ENCODE measurements at regions not wholly inside any gene's neighbourhood (a gene's known extent, or its start where the extent isn't known, plus 50 kb on each side); places are given as distances from the start of the nearest gene placed in this dataset.

GRCh38 chr5:73346878-73347408 is 101.6 kb downstream of the FOXD1 start:
- no peak for FAIRE-seq
- no peak for DNase-seq (ENCODE audit: extremely low spot score, insufficient read length, low read depth)

DNA sequence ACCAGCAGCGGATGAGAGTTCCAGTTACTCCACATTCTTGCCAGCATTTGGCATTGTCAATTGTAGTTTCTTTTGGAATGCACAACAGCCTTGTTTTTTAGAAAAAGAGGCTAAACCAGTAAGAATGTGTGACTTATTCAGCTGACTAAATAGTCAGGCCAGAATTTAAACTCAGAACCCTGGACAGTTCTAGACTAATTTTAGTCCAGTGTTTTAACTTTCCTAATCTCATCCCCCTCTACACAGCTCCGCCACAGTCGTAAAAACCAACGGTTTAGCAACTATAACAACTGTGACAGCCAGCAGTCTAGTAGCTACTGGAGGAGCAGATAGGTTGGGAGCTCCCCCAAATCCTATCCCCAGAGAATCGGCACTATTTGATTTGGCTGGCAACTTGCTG is 103.7 kb downstream of the FOXD1 start:
- no peak for FAIRE-seq
- no peak for DNase-seq (ENCODE audit: extremely low spot score, insufficient read length, low read depth)

- DNase-seq (ENCODE audit: extremely low spot score, insufficient read length, low read depth) = no peak
- FAIRE-seq = no peak
Observed at GRCh38 chr5:73339711-73340110, 108.9 kb downstream of the FOXD1 start.

DNA sequence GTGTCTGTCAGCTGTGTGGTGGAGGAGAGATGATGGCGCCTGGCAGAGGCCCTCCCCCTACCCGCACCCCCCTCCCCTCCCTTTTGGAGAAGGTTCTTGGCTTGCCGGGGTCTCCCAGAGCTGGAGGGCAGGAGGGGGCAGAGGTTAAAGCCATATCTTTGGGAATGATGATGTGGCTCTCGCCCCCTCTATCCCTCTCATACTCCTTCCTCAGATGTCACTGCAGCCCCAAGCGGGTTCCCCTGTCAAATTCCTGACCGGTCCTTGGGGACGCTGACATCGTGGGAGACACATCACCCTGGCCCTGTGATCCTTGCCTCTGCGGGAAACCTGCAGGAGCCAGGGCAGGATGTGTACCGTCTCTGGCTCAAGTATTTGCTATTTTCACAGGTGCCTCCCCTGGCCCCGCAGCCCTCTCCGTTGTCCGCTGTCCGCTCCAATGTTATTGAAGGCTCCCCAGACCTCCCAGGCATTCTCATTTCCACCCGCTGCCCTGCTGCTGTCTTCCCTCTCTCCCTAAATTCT is 109.5 kb downstream of the FOXD1 start:
- no peak for FAIRE-seq
- DNase-seq (ENCODE audit: extremely low spot score, insufficient read length, low read depth) = no peak

- DNase-seq (ENCODE audit: extremely low spot score, insufficient read length, low read depth) (no peak), FAIRE-seq (no peak)
Observed at GRCh38 chr5:73338256-73339050, 110.1 kb downstream of the FOXD1 start.

GRCh38 chr5:73337586-73338255 is 110.9 kb downstream of the FOXD1 start:
- DNase-seq (ENCODE audit: extremely low spot score, insufficient read length, low read depth) (no peak), FAIRE-seq (no peak)

- FAIRE-seq (no peak), DNase-seq (ENCODE audit: extremely low spot score, insufficient read length, low read depth) (no peak)
Observed at GRCh38 chr5:73336366-73336765, 112.2 kb downstream of the FOXD1 start.

GRCh38 chr5:73333944-73334703 is 114.5 kb downstream of the FOXD1 start:
- DNase-seq (ENCODE audit: extremely low spot score, insufficient read length, low read depth) (no peak), FAIRE-seq (no peak)

- DNase-seq (ENCODE audit: extremely low spot score, insufficient read length, low read depth) = no peak
- no peak for FAIRE-seq
Observed at GRCh38 chr5:73330613-73331012, 118.0 kb downstream of the FOXD1 start.

DNA sequence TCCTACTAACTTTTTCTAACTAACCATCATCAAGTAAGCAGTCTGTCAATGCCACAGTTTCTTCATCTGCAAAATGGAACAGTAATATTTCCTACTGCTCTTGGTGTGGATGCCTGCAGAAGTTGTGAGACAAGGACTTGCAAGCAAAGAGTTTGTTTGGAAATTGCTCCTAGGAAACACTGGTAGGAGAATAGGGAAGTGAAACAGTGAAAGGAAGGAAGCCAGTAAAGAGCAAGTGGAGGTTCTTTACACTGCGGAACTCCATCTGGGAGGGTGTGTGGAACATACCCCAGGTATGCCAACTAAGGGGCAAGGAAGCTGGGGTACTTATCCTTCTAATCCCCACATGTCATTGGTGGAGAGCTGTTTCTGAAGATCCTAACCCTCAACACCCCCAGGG is 119.9 kb downstream of the FOXD1 start:
- FAIRE-seq = no peak
- no peak for DNase-seq (ENCODE audit: extremely low spot score, insufficient read length, low read depth)

DNA sequence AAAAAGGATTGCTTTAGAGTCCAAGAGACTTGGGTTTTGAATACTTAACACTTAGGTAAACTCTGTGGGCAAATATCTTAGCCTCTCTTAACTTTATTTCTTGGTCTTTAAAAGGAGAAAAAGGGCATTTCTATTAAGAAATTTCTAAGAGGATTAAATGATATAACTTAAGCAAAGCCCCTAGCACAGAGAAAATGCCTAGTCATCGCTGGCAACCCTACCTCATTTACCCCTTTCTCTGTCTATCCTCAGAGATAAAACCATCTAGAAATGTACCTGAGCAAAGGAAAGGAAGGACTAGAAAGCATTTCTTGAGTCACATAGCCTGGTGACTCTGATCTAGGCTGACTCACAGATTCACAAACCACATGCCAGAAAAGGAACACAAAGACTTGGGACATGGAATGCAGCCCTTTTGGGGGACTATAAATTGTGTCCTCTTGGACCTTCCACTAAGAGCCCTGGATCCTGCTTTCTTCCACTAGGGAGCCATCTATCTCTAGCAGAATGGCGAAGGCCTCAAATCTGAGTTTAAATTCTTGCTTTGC is 120.6 kb downstream of the FOXD1 start:
- FAIRE-seq (no peak), DNase-seq (ENCODE audit: extremely low spot score, insufficient read length, low read depth) (no peak)

DNA sequence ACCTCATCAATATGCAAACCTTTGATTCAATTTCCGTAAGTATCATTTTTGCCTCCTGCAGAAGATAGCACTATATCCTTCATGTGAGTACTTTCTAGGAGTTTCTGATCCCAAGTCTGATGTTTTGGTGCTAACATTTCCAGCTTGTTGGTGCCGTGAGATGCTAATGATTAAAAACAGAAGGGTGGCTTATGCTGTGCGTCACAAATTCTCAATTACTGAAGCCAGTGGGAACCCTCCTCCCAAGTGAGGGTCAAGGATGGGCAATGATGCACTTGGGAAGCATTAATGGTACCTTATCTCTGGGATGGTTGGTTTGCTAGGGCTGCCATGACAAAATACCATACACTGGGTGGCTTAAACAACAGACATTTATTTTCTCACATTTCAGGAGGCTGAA is 123.0 kb downstream of the FOXD1 start:
- FAIRE-seq = no peak

GRCh38 chr5:73323466-73323865 is 125.1 kb downstream of the FOXD1 start:
- no peak for DNase-seq (ENCODE audit: extremely low spot score, insufficient read length, low read depth)
- FAIRE-seq = no peak

More for the DNA sequence above, 123.0 kb downstream of the FOXD1 start:
- no peak for DNase-seq (ENCODE audit: extremely low spot score, insufficient read length, low read depth)

DNA sequence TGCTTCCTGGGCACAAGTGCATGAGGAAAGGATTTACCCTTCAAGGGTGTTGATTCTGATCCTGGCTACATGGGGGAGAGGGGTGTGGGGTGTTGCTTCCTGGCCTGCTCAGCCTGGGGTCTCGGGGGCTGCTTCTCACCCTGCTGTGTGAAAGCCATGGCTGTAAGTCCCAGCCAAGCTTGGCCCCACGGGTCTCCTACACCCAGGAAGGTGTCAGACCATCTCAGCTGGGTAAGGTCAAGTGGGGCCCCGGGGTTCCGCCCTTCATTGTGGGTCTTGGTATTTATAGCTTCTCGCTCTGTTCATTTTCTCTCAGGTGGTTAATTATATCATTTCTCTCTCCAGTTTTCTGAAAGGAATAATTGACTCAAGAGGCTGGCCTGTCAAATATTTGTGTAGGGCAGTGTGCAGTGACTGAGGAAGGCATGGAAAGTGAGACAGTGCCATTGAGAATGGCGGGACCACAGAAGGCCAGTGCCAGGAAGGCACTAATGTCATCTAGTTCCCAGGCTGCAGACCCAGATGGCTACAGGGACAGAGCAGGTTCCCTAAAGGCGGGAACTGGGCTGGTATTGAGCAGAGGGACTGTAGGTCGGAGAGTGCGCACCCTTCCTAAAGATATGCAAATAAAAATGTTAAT is 126.0 kb downstream of the FOXD1 start:
- no peak for DNase-seq (ENCODE audit: extremely low spot score, insufficient read length, low read depth)
- FAIRE-seq = no peak

GRCh38 chr5:73321757-73322436 is 126.7 kb downstream of the FOXD1 start:
- FAIRE-seq = no peak
- DNase-seq (ENCODE audit: extremely low spot score, insufficient read length, low read depth) = no peak

DNA sequence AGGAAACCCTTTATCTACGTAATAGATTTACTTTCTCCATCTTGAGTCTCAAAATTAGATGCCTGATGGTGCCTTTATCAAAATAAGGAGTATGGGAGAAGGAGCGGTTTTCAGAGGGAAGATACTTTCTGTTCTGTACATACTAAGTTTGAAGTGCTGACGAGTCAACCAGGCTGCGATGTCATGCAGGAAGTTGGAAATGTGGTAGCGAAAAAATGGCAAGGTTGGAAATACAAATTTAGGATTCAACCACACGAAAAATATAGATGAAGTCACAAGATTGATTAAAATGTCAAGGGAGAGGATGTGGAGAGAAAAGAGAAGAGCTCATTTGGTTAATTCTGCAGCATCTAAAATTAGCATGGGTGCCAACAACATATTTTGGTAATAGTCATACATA is 129.5 kb downstream of the FOXD1 start:
- DNase-seq (ENCODE audit: extremely low spot score, insufficient read length, low read depth) = no peak
- FAIRE-seq = no peak

DNA sequence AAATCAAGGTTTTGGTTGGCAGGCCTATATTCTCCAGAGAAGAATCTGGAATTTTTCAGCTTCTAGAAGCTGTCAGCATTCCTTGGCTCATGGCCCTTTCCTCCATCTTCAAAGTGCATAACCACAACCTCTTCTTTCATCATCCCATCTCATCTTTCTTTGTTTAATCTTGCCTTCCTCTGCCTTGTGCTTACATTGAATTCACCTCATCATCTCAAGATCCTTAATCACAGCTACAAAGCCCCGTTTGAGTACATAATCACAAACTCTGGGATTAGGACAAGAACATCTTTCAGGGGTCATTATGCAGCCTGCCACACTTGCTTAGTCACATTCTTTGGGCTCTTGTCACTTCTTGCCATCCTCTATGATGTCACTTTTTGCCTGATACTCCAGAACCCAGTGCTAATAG is 130.3 kb downstream of the FOXD1 start:
- FAIRE-seq (no peak), DNase-seq (ENCODE audit: extremely low spot score, insufficient read length, low read depth) (no peak)

DNA sequence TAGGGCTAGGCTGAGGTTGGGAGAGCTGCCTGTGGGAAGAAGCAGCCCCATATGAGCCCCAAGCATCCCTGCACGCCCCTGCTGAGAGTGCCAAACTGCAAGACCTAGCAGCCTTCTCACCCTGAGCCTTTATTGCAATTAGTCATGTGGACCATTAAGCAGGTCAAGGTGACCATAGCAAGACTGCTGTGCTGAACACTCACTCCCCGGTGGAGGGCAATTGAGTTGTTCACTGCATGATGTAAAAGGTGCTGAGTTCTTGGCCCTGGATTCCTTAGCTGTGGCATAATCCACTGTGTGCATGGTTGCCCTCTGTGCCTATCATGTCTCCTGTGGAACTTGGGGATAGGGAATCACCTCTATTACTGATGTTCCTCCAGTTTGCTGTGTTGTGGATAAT is 131.1 kb downstream of the FOXD1 start:
- no peak for DNase-seq (ENCODE audit: extremely low spot score, insufficient read length, low read depth)
- FAIRE-seq = no peak
